Retina (tissue), 1 donor: ENCODE measurements at regions not wholly inside any gene's neighbourhood (a gene's known extent, or its start where the extent isn't known, plus 50 kb on each side); places are given as distances from the start of the nearest gene placed in this dataset.
"Not testable (repeated sequence)": the region's sequence is repeated elsewhere in the genome, so short reads cannot be mapped to it uniquely, and the experiment has no call there.

Experiments
- DNase-seq: peaks from one replicate; pipeline ENCODE4 v3.0.0-alpha.2; 2016

DNA sequence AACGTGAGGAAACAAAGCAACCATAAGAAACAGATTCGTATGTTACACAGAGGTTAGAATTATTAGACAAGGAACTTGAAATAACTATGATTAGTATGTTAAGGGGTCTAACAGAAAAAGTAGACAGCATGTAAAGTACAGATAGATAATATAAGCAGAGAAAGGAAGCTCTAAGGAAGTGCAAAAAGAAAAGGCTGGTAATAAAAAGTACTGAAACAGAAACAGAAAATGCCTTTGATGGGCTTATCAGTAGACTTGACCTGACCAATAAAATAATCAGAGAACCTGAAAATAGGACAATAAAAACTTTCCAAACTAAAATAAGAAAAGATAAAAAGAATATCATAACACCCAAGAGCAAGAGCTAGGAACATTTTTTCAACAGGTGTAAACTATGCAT, 225.8 kb downstream of the RND3 start:
- no peak for DNase-seq

- no peak for DNase-seq
These were observed 226.8 kb downstream of the RND3 start for GRCh38 chr2:150260636-150261035.

- DNase-seq, result no peak
These were observed 227.7 kb downstream of the RND3 start for GRCh38 chr2:150259746-150260145.

DNA sequence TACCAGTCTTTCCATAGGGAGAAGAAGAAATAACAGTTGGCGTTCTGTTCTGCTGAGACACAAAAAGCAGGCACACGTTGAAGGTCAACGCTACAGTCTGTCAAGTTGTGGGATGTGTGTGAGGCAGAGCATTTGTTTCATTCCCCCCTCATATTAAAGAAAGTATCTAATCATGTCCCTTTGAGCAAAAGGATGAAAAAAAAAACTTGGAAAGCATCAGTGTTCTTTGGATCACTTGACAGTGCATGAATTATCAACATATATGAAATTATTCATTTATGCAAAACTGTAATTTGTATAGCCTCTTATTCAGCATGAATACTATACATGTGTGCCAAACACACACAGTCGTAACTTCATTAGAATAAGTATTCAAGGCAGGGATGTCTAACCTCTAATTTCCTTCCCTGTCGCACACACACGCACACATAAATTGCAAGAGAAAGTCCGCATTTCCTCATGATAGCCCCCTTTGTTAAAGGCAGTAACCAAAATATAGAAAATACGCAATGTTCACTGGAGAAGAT, 228.6 kb downstream of the RND3 start:
- no peak for DNase-seq

DNA sequence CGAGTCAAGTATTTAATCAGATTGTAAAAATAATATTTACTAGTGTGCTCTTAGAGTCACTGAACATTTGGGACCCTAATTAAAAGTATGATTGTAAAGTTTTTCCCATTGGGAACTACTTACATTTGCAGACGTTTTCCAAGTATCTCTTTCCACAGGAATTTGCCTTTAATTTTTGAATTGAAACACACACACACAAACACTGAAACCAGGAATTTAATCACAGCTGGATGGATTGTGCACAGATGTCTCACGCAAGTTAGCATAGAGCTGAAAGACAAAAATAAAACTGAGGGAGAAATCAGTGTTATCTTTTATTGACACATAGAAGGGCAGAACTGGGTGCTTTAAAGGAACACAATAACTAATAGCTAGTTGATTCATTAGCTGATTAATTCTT, 230.7 kb downstream of the RND3 start:
- DNase-seq, result no peak

- no peak for DNase-seq
These were observed 231.9 kb downstream of the RND3 start for GRCh38 chr2:150255528-150255927.

DNA sequence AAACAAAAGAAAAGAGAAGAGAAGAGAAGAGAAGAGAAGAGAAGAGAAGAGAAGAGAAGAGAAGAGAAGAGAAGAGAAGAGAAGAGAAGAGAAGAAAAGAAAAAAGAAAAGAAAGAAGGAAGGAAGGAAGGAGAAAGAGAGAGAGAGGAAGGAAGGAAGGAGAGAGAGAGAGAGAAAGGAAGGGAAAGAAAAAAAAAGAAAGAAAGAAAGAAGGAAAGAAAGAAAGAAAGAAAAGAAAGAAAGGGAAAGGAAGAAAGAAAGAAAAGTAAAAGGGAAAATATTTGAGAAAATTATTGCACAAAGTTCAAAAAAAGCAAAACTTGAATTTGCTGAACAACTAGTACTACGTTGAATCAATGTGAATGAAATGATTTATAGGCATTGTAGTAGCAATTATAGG, 237.7 kb downstream of the RND3 start:
- DNase-seq, result not testable (repeated sequence)

DNA sequence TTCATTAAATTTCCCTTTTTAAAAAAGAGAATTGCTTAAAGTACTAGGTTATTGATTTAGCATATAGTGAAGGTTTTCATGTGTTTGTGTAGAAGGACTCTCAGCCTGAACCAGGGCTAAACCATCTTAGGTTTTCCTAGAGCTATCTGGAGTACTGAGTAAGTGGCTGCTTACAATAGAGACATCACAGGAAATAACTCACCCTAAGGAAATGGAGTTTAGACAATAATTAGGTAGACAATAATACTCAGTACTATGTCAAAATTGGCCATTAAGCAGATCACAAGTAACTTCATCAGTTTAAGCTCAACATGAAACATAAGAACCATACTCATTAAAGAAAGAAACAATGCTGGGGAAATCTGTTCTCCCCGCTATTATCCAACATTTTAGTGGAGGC, 240.0 kb downstream of the RND3 start:
- no peak for DNase-seq

DNA sequence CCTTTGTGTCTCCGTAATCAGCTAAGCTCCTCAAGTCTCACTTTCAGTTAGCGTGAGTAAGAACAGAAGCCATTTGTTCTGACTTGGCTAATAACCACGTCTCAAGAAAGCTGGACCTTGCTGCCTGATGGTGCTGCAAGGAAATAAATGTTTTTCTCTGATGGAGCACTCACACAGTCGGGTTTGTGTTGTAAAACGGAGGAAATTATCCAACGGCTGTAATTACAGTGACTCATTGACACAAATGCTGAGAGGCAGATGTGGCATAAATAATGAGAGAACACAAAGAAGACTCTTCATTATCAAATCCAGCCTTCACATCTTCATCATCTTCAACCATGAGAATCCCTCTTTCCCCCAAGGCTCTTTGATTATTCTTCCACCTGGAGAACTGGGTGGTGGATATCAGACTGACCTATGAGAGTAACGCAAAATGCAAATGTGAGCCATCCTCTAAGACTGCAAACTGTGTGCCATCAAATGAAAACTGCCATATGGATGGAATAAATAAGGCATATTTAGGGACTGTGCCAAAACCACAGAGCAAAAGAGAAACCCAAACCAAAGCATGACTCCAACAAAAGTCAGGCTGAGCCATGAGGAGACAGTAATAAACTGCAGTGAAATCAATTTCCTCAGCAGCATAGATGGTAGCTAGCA, 252.6 kb downstream of the RND3 start:
- peak; percentile 35 for DNase-seq

DNA sequence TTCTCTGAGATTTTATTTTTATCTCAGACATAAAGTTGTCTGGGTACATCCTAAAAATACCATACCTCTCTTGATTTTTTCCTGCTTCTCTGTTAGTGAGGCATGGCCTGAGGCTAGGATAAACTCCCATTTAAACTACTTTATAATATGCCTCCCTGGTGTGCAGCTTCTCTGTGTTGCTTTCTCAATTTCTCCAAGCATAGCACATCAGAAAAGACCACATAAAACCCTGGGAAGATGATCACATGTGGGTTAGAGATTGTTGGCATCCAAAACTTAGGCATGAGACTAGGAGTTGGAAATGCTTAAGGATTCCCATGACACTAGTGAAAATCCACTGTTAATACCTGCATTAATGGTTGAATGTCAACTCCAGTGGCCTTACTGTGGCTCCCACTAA, 254.6 kb downstream of the RND3 start:
- DNase-seq, result no peak

DNA sequence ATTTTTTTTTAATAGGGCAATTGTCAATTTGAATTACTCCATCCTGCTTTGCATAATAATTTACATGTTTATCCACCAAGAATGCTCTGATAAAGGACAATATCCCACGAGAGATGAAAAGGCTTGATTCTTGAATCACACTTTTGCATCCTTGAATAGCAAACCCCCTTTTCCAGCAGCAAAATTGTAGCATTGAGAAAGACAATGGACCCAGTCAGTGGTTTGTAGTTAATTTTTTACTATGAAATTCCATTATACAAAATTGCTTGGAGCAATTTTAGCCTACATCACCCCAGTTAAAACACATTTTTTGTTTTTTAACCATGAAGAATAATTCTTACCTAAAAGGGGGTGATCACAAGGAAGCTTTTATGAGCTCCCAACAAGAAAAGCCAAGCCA, 255.1 kb downstream of the RND3 start:
- DNase-seq, result no peak

GRCh38 chr2:150230616-150231015, 256.9 kb downstream of the RND3 start:
- no peak for DNase-seq

DNA sequence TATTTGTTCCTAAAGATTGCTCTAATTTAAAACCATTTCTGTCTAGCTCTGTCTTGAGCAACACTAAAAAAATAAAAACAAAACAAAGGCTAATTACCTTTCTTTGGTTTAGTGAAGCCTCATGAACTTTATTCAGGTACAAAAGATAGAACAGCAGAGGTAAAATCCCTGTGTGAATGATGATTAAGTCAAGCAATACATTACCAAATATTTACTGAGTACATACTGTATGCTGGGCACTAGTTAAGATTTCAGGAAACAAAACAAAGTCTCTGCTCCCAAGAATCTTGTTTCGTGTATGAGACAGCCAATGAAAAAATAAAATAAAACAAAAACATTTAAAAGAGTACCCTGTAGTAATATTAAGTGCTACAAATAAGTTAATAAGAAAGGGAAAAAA, 257.5 kb downstream of the RND3 start:
- DNase-seq, result no peak

DNA sequence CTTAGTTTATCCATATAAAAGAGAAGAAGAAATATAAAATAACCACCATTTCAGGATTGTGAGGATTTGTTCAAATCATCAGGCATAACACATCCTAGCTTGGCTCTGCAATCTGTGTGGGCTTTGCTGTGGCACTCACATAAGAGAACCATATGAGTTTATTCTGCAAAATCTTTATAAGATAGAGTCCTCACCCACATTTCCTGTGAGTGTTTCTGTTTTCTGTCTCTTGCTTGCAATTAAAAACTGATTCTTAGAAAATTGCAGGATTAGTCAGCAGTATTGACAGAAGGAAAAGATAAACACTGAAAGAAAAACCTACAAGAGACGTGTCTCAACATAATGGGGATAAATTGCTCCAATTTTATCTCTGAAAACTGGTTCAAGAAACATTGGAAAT, 258.5 kb downstream of the RND3 start:
- no peak for DNase-seq

DNA sequence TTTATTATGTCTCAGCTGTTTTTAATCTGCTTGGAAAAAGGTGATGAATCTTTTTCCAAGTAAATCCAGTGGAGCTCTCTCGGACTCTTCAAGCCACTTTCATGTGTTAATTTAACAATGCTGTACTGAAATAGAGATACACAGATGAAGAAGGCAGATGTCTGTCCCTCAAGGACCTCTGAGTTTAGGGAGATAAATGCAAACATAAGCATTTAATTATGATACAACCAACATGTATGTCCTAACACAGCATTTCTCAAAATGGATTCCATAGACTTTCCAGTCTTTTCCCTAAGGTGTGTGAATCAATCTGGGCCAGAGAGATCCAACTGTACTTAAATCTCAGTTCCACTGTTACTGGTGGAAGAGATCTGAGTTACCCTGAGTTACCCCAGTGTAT, 262.4 kb downstream of the RND3 start:
- no peak for DNase-seq

DNA sequence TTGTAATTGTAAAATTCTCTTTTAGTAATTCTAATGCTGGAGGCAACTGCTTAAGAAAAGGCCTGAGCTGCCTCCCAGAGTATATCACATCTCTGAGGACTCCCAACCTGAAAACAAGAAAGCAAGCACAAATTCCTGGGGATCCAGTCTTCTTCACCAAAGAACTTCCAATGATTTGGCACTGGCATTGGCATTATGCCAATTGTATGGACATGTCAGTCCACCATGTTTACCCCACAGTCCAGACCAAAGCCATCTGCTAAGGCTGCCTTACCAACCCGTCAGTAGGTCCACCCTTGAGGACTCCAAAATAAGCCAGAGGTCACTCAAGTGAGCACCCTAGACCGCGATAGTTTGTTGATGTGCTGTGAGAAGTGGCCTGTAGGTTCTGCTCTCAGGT, 263.1 kb downstream of the RND3 start:
- DNase-seq, result no peak

GRCh38 chr2:150222942-150223341, 264.5 kb downstream of the RND3 start:
- DNase-seq, result no peak

DNA sequence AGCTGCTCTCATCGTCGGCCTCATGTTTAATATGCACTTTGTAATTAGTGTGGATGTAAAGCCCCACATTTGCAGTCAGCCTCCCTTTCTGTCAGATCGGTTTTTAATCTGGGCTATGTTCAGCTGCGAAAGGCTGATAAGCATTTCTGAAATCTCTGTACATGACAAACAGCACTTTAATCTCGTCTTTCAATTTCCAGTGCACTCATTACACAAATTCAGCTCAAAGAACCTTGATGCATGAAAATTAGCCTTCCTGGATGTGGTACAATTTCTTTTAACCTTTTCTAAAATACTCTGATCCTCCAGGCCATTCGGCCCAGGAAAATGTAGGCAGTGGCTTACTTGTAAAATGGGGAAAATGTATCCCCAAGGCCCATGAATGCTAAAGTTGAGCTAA, 265.1 kb downstream of the RND3 start:
- peak; percentile 12 for DNase-seq

- no peak for DNase-seq
These were observed 267.6 kb downstream of the RND3 start for GRCh38 chr2:150219861-150220260.

GRCh38 chr2:150215041-150215440, 272.4 kb downstream of the RND3 start:
- no peak for DNase-seq

- DNase-seq, result no peak
These were observed 272.8 kb downstream of the RND3 start for GRCh38 chr2:150214626-150215025.

GRCh38 chr2:150212722-150213171, 274.7 kb downstream of the RND3 start:
- DNase-seq, result no peak

GRCh38 chr2:150211164-150211631, 276.3 kb downstream of the RND3 start:
- no peak for DNase-seq

DNA sequence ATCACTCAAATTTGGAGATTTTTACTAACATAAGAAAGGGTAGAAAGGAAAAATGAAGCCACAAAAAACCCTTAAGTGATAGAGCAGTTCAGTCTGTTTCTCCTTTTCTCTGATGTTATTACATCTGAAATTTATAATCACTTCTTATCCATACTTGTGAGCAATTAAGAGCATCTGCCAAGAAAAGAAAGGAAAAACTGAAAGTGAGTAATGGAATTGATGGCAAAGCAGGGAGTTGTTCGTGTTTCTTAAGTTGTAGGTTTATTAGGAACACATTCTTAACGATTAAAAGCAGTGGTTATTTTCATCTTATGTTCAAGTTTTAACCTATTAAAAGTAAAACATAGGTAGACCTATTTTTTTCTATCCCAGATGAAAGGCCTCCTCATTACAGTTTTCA, 277.7 kb downstream of the RND3 start:
- no peak for DNase-seq

DNA sequence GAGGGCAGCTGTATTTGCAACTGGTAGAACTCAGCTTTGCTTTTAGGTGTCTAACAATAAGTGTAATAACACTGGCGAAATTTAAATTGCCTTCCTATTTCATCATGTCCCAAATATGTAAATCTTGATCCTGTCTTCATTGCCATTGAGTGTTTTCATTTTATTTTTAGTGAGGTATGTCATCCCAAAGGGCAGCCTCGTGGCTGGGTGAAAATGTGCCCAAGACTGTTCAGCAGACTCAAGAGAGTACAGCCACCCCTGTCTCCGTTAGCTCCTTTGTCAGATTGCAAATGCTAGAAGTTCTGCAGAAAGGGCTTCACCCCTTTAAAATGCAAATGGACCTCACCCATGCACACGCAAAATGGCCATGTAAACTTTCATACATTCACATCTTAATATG, 278.8 kb downstream of the RND3 start:
- no peak for DNase-seq
